DND-41 (cell line): ENCODE measurements at regions not wholly inside any gene's neighbourhood (a gene's known extent, or its start where the extent isn't known, plus 50 kb on each side); places are given as distances from the start of the nearest gene placed in this dataset.

Experiments
- ATAC-seq: fragments of 200-7000 bp; cut with Tn5 transposase; 3 replicates; pipeline ENCODE4 v1.9.1; 2021; ENCODE audit warnings: low read depth; ENCODE audit not compliant: insufficient read depth
- DNase-seq: peaks from one replicate; pipeline ENCODE4 v3.0.0-alpha.2; 2020
- H2AFZ ChIP-seq: 2 replicates; pipeline ENCODE4 v1.6.0; 2012; ENCODE audit warnings: low read depth, low read length
- H3K27ac ChIP-seq: 2 replicates; pipeline ENCODE4 v1.5.1; 2012; ENCODE audit warnings: low read length, inconsistent platforms
- H3K27me3 ChIP-seq: fragments of 200-600 bp; sonication (generic); 2 replicates; pipeline ENCODE4 v1.6.0; 2012; ENCODE audit warnings: low read length, mild to moderate bottlenecking, inconsistent platforms; ENCODE audit not compliant: insufficient read depth, poor library complexity
- H3K36me3 ChIP-seq: 2 replicates; pipeline ENCODE4 v1.5.1; 2012; ENCODE audit warnings: low read length, inconsistent platforms; ENCODE audit not compliant: insufficient read depth
- H3K4me1 ChIP-seq: 2 replicates; pipeline ENCODE4 v1.5.1; 2012; ENCODE audit warnings: mild to moderate bottlenecking, low read length; ENCODE audit not compliant: insufficient read depth
- H3K4me2 ChIP-seq: 2 replicates; pipeline ENCODE4 v1.6.0; 2012; ENCODE audit warnings: mild to moderate bottlenecking, moderate library complexity, low read length, inconsistent platforms; ENCODE audit not compliant: insufficient read depth
- H3K4me3 ChIP-seq, 2 experiments: fragments of 200-600 bp in 1 of 2; shearing (Covaris generic) in 1 of 2; 2 replicates each; pipeline ENCODE4 v1.5.1; 2012 to 2016; ENCODE audit warnings: inconsistent platforms in 2 of 2, low read length in 2 of 2, mild to moderate bottlenecking in 2 of 2, low read depth in 1 of 2, moderate library complexity in 1 of 2
- H3K79me2 ChIP-seq: 2 replicates; pipeline ENCODE4 v1.6.0; 2012; ENCODE audit warnings: low read length, inconsistent platforms; ENCODE audit not compliant: insufficient read depth
- H3K9ac ChIP-seq: 2 replicates; pipeline ENCODE4 v1.6.0; 2012; ENCODE audit warnings: low read depth, mild to moderate bottlenecking, inconsistent platforms, low read length, moderate library complexity
- H3K9me3 ChIP-seq: 2 replicates; pipeline ENCODE4 v1.5.1; 2012; ENCODE audit warnings: low read length, moderate library complexity, mild to moderate bottlenecking, inconsistent platforms; ENCODE audit not compliant: insufficient read depth, severe bottlenecking
- H4K20me1 ChIP-seq: 2 replicates; pipeline ENCODE4 v1.6.0; 2012; ENCODE audit warnings: low read length; ENCODE audit not compliant: insufficient read depth
- CTCF ChIP-seq: IDR thresholded peaks from 2 replicates; pipeline ENCODE4 v1.5.1; 2012; ENCODE audit warnings: borderline replicate concordance, low read length, moderate library complexity, mild to moderate bottlenecking; ENCODE audit not compliant: poor library complexity, severe bottlenecking; ENCODE audit errors: extremely low read depth
- EZH2 ChIP-seq: IDR thresholded peaks from 3 replicates; pipeline ENCODE4 v1.6.1; 2012; ENCODE audit warnings: borderline replicate concordance, low read depth, mild to moderate bottlenecking, moderate library complexity, low read length, inconsistent platforms; ENCODE audit not compliant: severe bottlenecking

- Histone ChIP-seq H4K20me1 (no peaks in the 10 kb centered on the region), H3K9ac (no peak overlapping the region), H3K4me3 (no peak overlapping the region), H3K79me2 (no peaks in the 10 kb centered on the region), H3K27ac (no peak overlapping the region), H3K36me3 (no peaks in the 10 kb centered on the region), H3K27me3 (no peaks in the 10 kb centered on the region), H2AFZ (no peak overlapping the region), H3K4me2 (no peak overlapping the region), H3K9me3 (no peaks in the 10 kb centered on the region), H3K4me1 (peaks cover 16% of the 10 kb centered on the region)
- ATAC-seq (peak; percentile 48; the same call in 1 of the 3 replicates), DNase-seq (no peak)
- TF ChIP-seq CTCF (no peak), EZH2 (no peak)
Observed at GRCh38 chr2:7450188-7450832, 533.1 kb downstream of the RNF144A start.

GRCh38 chr2:7450833-7451190, 533.6 kb downstream of the RNF144A start:
- Histone ChIP-seq H3K9me3 (no peaks in the 10 kb centered on the region), H4K20me1 (no peaks in the 10 kb centered on the region), H3K4me2 (no peak overlapping the region), H2AFZ (no peak overlapping the region), H3K4me3 (no peak overlapping the region), H3K27me3 (no peaks in the 10 kb centered on the region), H3K4me1 (peaks cover 16% of the 10 kb centered on the region), H3K79me2 (no peaks in the 10 kb centered on the region), H3K36me3 (no peaks in the 10 kb centered on the region), H3K27ac (no peak overlapping the region), H3K9ac (no peak overlapping the region)
- no peak for DNase-seq
- TF ChIP-seq EZH2 (no peak), CTCF (no peak)
- ATAC-seq: no peak

GRCh38 chr2:7452110-7452876, 535.1 kb downstream of the RNF144A start:
- H3K4me1 ChIP-seq: peaks cover 16% of the 10 kb centered on the region
- no peaks in the 10 kb centered on the region for H4K20me1 ChIP-seq
- no peak overlapping the region for H3K4me2 ChIP-seq
- no peaks in the 10 kb centered on the region for H3K27me3 ChIP-seq
- H3K9me3 ChIP-seq: no peaks in the 10 kb centered on the region
- no peak overlapping the region for H3K4me3 ChIP-seq
- no peak overlapping the region for H2AFZ ChIP-seq
- H3K9ac ChIP-seq: no peak overlapping the region
- no peaks in the 10 kb centered on the region for H3K36me3 ChIP-seq
- no peak for TF ChIP-seq EZH2
- no peak for TF ChIP-seq CTCF
- DNase-seq (peak; percentile 35), ATAC-seq (peak; percentile 43)
- H3K79me2 ChIP-seq: no peaks in the 10 kb centered on the region
- no peak overlapping the region for H3K27ac ChIP-seq
